MM.1S (cell line): ENCODE measurements at regions not wholly inside any gene's neighbourhood (a gene's known extent, or its start where the extent isn't known, plus 50 kb on each side); places are given as distances from the start of the nearest gene placed in this dataset.
"Not testable (repeated sequence)": the region's sequence is repeated elsewhere in the genome, so short reads cannot be mapped to it uniquely, and the experiment has no call there.

ENCODE experiments used
- DNase-seq: peaks from one replicate; pipeline ENCODE4 v3.0.0-alpha.2; 2015
- H2AFZ ChIP-seq: fragments of 300-600 bp; sonication (generic); 2 replicates; pipeline ENCODE4 v1.6.0; 2016; ENCODE audit warnings: antibody characterized with exemption, low read length
- H3F3A ChIP-seq: fragments of 300-600 bp; sonication (generic); 2 replicates; pipeline ENCODE4 v1.6.1; 2016; ENCODE audit warnings: mild to moderate bottlenecking, antibody characterized with exemption, low read length, moderate library complexity, mixed read lengths; ENCODE audit not compliant: insufficient read depth
- H3K27ac ChIP-seq: fragments of 300-600 bp; sonication (generic); 2 replicates; pipeline ENCODE4 v1.5.1; 2016; ENCODE audit warnings: mild to moderate bottlenecking, low read length
- H3K27me3 ChIP-seq: fragments of 300-600 bp; sonication (generic); replicated peaks from 2 replicates; pipeline ENCODE4 v1.6.0; 2016; ENCODE audit warnings: low read length; ENCODE audit not compliant: insufficient read depth
- H3K36me3 ChIP-seq: fragments of 300-600 bp; sonication (generic); replicated peaks from 2 replicates; pipeline ENCODE4 v1.6.1; 2016; ENCODE audit warnings: mild to moderate bottlenecking, low read length, mixed read lengths; ENCODE audit not compliant: insufficient read depth
- H3K4me1 ChIP-seq: fragments of 300-600 bp; sonication (generic); 2 replicates; pipeline ENCODE4 v1.6.1; 2016; ENCODE audit warnings: low read length, mixed read lengths
- H3K4me2 ChIP-seq: fragments of 300-600 bp; sonication (generic); 2 replicates; pipeline ENCODE4 v1.6.0; 2016; ENCODE audit warnings: low read depth, low read length
- H3K4me3 ChIP-seq: fragments of 300-600 bp; sonication (generic); 2 replicates; pipeline ENCODE4 v1.5.1; 2016; ENCODE audit warnings: low read length, mixed read lengths
- H3K79me2 ChIP-seq: fragments of 300-600 bp; sonication (generic); 2 replicates; pipeline ENCODE4 v1.6.1; 2016; ENCODE audit warnings: mixed run types, low read length, mixed read lengths
- H3K9ac ChIP-seq: fragments of 300-600 bp; sonication (generic); 2 replicates; pipeline ENCODE4 v1.6.1; 2016; ENCODE audit warnings: low read length, mixed read lengths
- H3K9me2 ChIP-seq: fragments of 300-600 bp; sonication (generic); replicated peaks from 2 replicates; pipeline ENCODE4 v1.6.1; 2016; ENCODE audit warnings: mild to moderate bottlenecking, low read length, mixed read lengths; ENCODE audit not compliant: insufficient read depth
- H3K9me3 ChIP-seq: fragments of 300-600 bp; sonication (generic); replicated peaks from 2 replicates; pipeline ENCODE4 v1.6.1; 2016; ENCODE audit warnings: mild to moderate bottlenecking, low read length, mixed read lengths; ENCODE audit not compliant: insufficient read depth
- H4K20me1 ChIP-seq: fragments of 300-600 bp; sonication (generic); 2 replicates; pipeline ENCODE4 v1.6.1; 2016; ENCODE audit warnings: mild to moderate bottlenecking, low read length, moderate library complexity, mixed read lengths; ENCODE audit not compliant: insufficient read depth
- EZH2 ChIP-seq: fragments of 300-600 bp; sonication (generic); optimal IDR thresholded peaks from 2 replicates; pipeline ENCODE3; 2017; ENCODE audit warnings: low read depth, mild to moderate bottlenecking, antibody characterized with exemption, low read length, mixed read lengths
- EZH2phosphoT487 ChIP-seq: fragments of 300-600 bp; sonication (generic); IDR thresholded peaks from 2 replicates; pipeline ENCODE4 v1.6.1; 2018; ENCODE audit warnings: antibody characterized with exemption, low read length
- TF ChIP-seq, protein P1 (sequence below): fragments of 300-600 bp; sonication (generic); IDR thresholded peaks from 2 replicates; pipeline ENCODE4 v1.5.1; 2016; ENCODE audit warnings: antibody characterized with exemption, low read length, mixed read lengths

- no peaks in the 10 kb centered on the region for H3K36me3 ChIP-seq
- no peak overlapping the region for H3K9ac ChIP-seq
- DNase-seq: no peak
- H3K9me3 ChIP-seq: no peaks in the 10 kb centered on the region
- no peaks in the 10 kb centered on the region for H3F3A ChIP-seq
- H3K9me2 ChIP-seq: no peaks in the 10 kb centered on the region
- H3K27me3 ChIP-seq: no peaks in the 10 kb centered on the region
- H3K4me3 ChIP-seq: no peak overlapping the region
- H4K20me1 ChIP-seq: no peaks in the 10 kb centered on the region
- no peaks in the 10 kb centered on the region for H3K4me1 ChIP-seq
- no peak overlapping the region for H2AFZ ChIP-seq
- TF ChIP-seq, protein P1, sequence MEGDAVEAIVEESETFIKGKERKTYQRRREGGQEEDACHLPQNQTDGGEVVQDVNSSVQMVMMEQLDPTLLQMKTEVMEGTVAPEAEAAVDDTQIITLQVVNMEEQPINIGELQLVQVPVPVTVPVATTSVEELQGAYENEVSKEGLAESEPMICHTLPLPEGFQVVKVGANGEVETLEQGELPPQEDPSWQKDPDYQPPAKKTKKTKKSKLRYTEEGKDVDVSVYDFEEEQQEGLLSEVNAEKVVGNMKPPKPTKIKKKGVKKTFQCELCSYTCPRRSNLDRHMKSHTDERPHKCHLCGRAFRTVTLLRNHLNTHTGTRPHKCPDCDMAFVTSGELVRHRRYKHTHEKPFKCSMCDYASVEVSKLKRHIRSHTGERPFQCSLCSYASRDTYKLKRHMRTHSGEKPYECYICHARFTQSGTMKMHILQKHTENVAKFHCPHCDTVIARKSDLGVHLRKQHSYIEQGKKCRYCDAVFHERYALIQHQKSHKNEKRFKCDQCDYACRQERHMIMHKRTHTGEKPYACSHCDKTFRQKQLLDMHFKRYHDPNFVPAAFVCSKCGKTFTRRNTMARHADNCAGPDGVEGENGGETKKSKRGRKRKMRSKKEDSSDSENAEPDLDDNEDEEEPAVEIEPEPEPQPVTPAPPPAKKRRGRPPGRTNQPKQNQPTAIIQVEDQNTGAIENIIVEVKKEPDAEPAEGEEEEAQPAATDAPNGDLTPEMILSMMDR: no peak
- TF ChIP-seq EZH2phosphoT487: no peak
- TF ChIP-seq EZH2: no peak
- H3K79me2 ChIP-seq: no peaks in the 10 kb centered on the region
- no peak overlapping the region for H3K27ac ChIP-seq
- H3K4me2 ChIP-seq: no peak overlapping the region
Observed at GRCh38 chr15:93348711-93349545, 259.9 kb upstream of the RGMA start.

DNA sequence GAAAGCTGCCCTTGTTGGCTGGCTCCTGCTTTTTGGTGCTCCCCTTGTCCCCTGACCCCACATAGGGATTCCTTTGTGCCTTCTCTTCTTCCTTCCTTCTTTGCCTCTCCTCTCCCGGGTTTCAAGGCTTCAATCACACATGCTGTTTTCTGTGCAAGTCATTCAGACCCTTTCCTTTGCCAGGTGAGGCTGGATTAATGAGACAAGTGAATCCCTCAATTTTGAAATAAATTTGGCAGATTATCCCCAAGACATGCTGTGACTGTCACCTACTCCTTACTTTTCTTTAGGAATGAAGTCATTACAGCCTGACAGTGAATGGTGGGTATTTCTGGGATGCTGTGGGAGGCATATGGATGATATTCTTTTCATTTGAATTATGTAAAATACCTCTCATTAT is 259.0 kb upstream of the RGMA start:
- DNase-seq: no peak
- H4K20me1 ChIP-seq: no peaks in the 10 kb centered on the region
- H3K4me3 ChIP-seq: no peak overlapping the region
- no peaks in the 10 kb centered on the region for H3K9me3 ChIP-seq
- H3K79me2 ChIP-seq: no peaks in the 10 kb centered on the region
- H3K4me2 ChIP-seq: no peak overlapping the region
- no peaks in the 10 kb centered on the region for H3K36me3 ChIP-seq
- TF ChIP-seq, protein P1: no peak
- no peak for TF ChIP-seq EZH2
- no peak for TF ChIP-seq EZH2phosphoT487
- no peak overlapping the region for H2AFZ ChIP-seq
- no peaks in the 10 kb centered on the region for H3K27me3 ChIP-seq
- H3F3A ChIP-seq: no peaks in the 10 kb centered on the region
- H3K4me1 ChIP-seq: no peaks in the 10 kb centered on the region
- no peaks in the 10 kb centered on the region for H3K9me2 ChIP-seq
- H3K9ac ChIP-seq: no peak overlapping the region
- no peak overlapping the region for H3K27ac ChIP-seq

DNA sequence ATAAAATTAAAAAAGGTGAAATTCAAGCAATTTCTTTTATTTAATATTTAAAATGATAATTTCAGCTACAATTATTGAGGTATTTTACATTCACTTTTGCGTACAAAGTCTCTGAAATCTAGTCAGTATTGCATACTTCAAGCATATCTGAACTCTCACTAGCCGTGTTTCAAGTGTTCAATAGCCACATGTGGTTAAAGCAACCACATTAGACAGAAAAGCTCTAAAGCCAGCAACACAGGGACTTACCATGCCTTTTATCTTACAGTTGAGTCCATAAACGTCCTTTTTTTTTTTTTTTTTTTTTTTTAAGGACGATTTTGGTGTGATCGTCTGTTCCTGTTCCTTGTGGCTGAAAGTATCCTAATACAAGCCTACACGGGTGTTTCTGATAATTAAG is 257.0 kb upstream of the RGMA start:
- Histone ChIP-seq H3K4me3 (no peak overlapping the region), H3K4me2 (no peak overlapping the region), H3K4me1 (no peaks in the 10 kb centered on the region), H3F3A (no peaks in the 10 kb centered on the region), H3K79me2 (no peaks in the 10 kb centered on the region), H3K27ac (no peak overlapping the region), H3K9me3 (no peaks in the 10 kb centered on the region), H4K20me1 (no peaks in the 10 kb centered on the region), H3K27me3 (no peaks in the 10 kb centered on the region), H3K9ac (no peak overlapping the region), H2AFZ (no peak overlapping the region), H3K9me2 (no peaks in the 10 kb centered on the region), H3K36me3 (no peaks in the 10 kb centered on the region)
- no peak for DNase-seq
- TF ChIP-seq EZH2phosphoT487 (no peak), EZH2 (no peak)
- TF ChIP-seq, protein P1: no peak

DNA sequence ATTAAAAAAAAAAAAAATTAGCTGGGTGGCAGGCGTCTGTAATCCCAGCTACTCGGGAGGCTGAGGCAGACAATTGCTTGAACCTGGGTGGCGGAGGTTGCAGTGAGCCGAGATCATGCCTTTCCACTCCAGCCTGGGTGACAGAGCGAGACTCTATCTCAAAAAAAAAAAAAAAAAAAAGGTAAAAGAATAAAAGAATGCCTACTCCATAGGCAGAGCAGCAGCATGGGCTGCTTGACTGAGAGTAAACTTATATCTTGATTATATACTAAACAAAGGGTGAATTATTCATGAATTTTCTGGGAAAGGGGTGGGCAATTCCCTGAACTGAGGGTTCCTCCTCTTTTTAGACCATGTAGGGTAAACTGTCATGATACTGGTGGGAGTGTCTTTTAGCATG is 254.4 kb upstream of the RGMA start:
- H3K36me3 ChIP-seq, H3K9me2 ChIP-seq, DNase-seq, H3F3A ChIP-seq, H3K9ac ChIP-seq, H3K4me2 ChIP-seq, H3K4me3 ChIP-seq, H3K9me3 ChIP-seq, H2AFZ ChIP-seq, H4K20me1 ChIP-seq, H3K79me2 ChIP-seq, H3K27ac ChIP-seq, H3K4me1 ChIP-seq, H3K27me3 ChIP-seq: not testable (repeated sequence)
